H9 (cell line): ENCODE measurements at regions not wholly inside any gene's neighbourhood (a gene's known extent, or its start where the extent isn't known, plus 50 kb on each side); places are given as distances from the start of the nearest gene placed in this dataset.

Experiments
- DNase-seq: peaks from one replicate; pipeline ENCODE4 v3.0.0-alpha.2; 2017
- H2AFZ ChIP-seq: one replicate; pipeline ENCODE4 v1.6.1; 2013; ENCODE audit warnings: mild to moderate bottlenecking, low read length, control low read depth, moderate library complexity
- H2AK5ac ChIP-seq: 2 replicates; pipeline ENCODE4 v1.6.1; 2013; ENCODE audit warnings: low read length, control low read depth, mixed read lengths; ENCODE audit not compliant: insufficient read length
- H2BK120ac ChIP-seq: one replicate; pipeline ENCODE4 v1.6.1; 2013; ENCODE audit warnings: low read depth, mild to moderate bottlenecking, low read length, control low read depth, inconsistent platforms; ENCODE audit not compliant: poor library complexity, severe bottlenecking
- H2BK12ac ChIP-seq: 2 replicates; pipeline ENCODE4 v1.6.1; 2013; ENCODE audit warnings: low read length, control low read depth, mixed read lengths, low read depth; ENCODE audit not compliant: insufficient read length
- H2BK15ac ChIP-seq: 2 replicates; pipeline ENCODE4 v1.6.1; 2013; ENCODE audit warnings: low read depth, low read length, control low read depth
- H2BK20ac ChIP-seq: one replicate; pipeline ENCODE4 v1.6.1; 2013; ENCODE audit warnings: low read depth, mild to moderate bottlenecking, low read length, control low read depth, inconsistent platforms; ENCODE audit not compliant: poor library complexity, severe bottlenecking
- H2BK5ac ChIP-seq: 2 replicates; pipeline ENCODE4 v1.6.1; 2013; ENCODE audit warnings: low read length, control low read depth, mixed read lengths; ENCODE audit not compliant: insufficient read length
- H3K14ac ChIP-seq: 2 replicates; pipeline ENCODE4 v1.6.1; 2013; ENCODE audit warnings: low read length, control low read depth; ENCODE audit not compliant: insufficient read depth
- H3K18ac ChIP-seq: 2 replicates; pipeline ENCODE4 v1.6.1; 2013; ENCODE audit warnings: low read depth, mild to moderate bottlenecking, mixed read lengths, low read length, control low read depth; ENCODE audit not compliant: insufficient read length
- H3K23ac ChIP-seq: 2 replicates; pipeline ENCODE4 v1.6.1; 2013; ENCODE audit warnings: low read length, control low read depth, mixed read lengths, low read depth; ENCODE audit not compliant: insufficient read length
- H3K23me2 ChIP-seq: 2 replicates; pipeline ENCODE4 v1.6.1; 2013; ENCODE audit warnings: low read depth, mild to moderate bottlenecking, mixed read lengths, low read length, control low read depth; ENCODE audit not compliant: insufficient read length, poor library complexity, severe bottlenecking
- H3K27ac ChIP-seq: 2 replicates; pipeline ENCODE4 v1.5.1; 2013; ENCODE audit warnings: low read length, control low read depth, mixed read lengths, low read depth; ENCODE audit not compliant: insufficient read length
- H3K27me3 ChIP-seq: 2 replicates; pipeline ENCODE4 v1.6.1; 2013; ENCODE audit warnings: low read length, control low read depth, inconsistent platforms; ENCODE audit not compliant: insufficient read depth
- H3K4ac ChIP-seq: 2 replicates; pipeline ENCODE4 v1.6.1; 2013; ENCODE audit warnings: low read depth, mild to moderate bottlenecking, control low read depth, inconsistent platforms, low read length, moderate library complexity
- H3K4me1 ChIP-seq: 2 replicates; pipeline ENCODE4 v1.6.1; 2013; ENCODE audit warnings: low read length, control low read depth, inconsistent platforms; ENCODE audit not compliant: insufficient read depth
- H3K4me2 ChIP-seq: 2 replicates; pipeline ENCODE4 v1.6.1; 2013; ENCODE audit warnings: low read length, control low read depth, mixed read lengths; ENCODE audit not compliant: insufficient read length, insufficient read depth
- H3K56ac ChIP-seq: 2 replicates; pipeline ENCODE4 v1.6.1; 2013; ENCODE audit warnings: low read depth, mild to moderate bottlenecking, mixed read lengths, low read length, control low read depth; ENCODE audit not compliant: insufficient read length
- H3K79me1 ChIP-seq: 2 replicates; pipeline ENCODE4 v1.6.1; 2013; ENCODE audit warnings: low read depth, mild to moderate bottlenecking, moderate library complexity, low read length, control low read depth, inconsistent platforms; ENCODE audit not compliant: insufficient read depth, poor library complexity, severe bottlenecking
- H3K79me2 ChIP-seq: 2 replicates; pipeline ENCODE4 v1.6.1; 2013; ENCODE audit warnings: low read length, control low read depth, inconsistent platforms; ENCODE audit not compliant: insufficient read depth
- H3K9ac ChIP-seq: 2 replicates; pipeline ENCODE4 v1.6.1; 2013; ENCODE audit warnings: low read length, control low read depth, mixed read lengths; ENCODE audit not compliant: insufficient read length; ENCODE audit errors: extremely low read depth
- H3K9me3 ChIP-seq: one replicate; pipeline ENCODE4 v1.6.1; 2013; ENCODE audit warnings: low read depth, low read length, inconsistent platforms; ENCODE audit not compliant: control insufficient read depth
- H3T11ph ChIP-seq: one replicate; pipeline ENCODE4 v1.6.1; 2013; ENCODE audit warnings: mild to moderate bottlenecking, low read length, control low read depth, inconsistent platforms
- H4K20me1 ChIP-seq: one replicate; pipeline ENCODE4 v1.6.1; 2013; ENCODE audit not compliant: control insufficient read depth, insufficient read length, insufficient read depth
- H4K5ac ChIP-seq: 2 replicates; pipeline ENCODE4 v1.6.1; 2013; ENCODE audit warnings: low read depth, mild to moderate bottlenecking, mixed read lengths, low read length, control low read depth; ENCODE audit not compliant: insufficient read length
- H4K8ac ChIP-seq: replicated peaks from 2 replicates; pipeline ENCODE4 v1.6.1; 2013; ENCODE audit warnings: low read length, control low read depth, mixed read lengths, low read depth; ENCODE audit not compliant: insufficient read length
- H4K91ac ChIP-seq: 2 replicates; pipeline ENCODE4 v1.6.1; 2013; ENCODE audit warnings: low read depth, mild to moderate bottlenecking, moderate library complexity, mixed read lengths, low read length, control low read depth; ENCODE audit not compliant: insufficient read length
- H3K27ac Mint-ChIP-seq, 3 experiments: 2 replicates in 2 of 3; 3 replicates in 1 of 3; pipeline ENCODE4 v1.8.0; 2020 to 2021; ENCODE audit warnings: mixed read lengths in 3 of 3, mild to moderate bottlenecking in 1 of 3, moderate library complexity in 1 of 3
- H3K27me3 Mint-ChIP-seq: 2 replicates; pipeline ENCODE4 v1.8.0; 2021; ENCODE audit warnings: low read depth, mild to moderate bottlenecking, moderate library complexity, mixed read lengths
- H3K36me3 Mint-ChIP-seq, 3 experiments: 2 replicates in 2 of 3; 3 replicates in 1 of 3; pipeline ENCODE4 v1.8.0; 2020 to 2021; ENCODE audit warnings: low read depth in 3 of 3, mixed read lengths in 3 of 3; ENCODE audit not compliant: insufficient read depth in 1 of 3
- H3K4me1 Mint-ChIP-seq, 2 experiments: 2 replicates each; pipeline ENCODE4 v1.8.0; 2020; ENCODE audit warnings: mixed read lengths in 2 of 2
- H3K4me3 Mint-ChIP-seq, 2 experiments: 2 replicates in 1 of 2; 3 replicates in 1 of 2; pipeline ENCODE4 v1.8.0; 2020 to 2021; ENCODE audit warnings: mild to moderate bottlenecking in 2 of 2, mixed read lengths in 2 of 2, moderate library complexity in 1 of 2
- H3K9me3 Mint-ChIP-seq, 2 experiments: 2 replicates in 1 of 2; 3 replicates in 1 of 2; pipeline ENCODE4 v1.8.0; 2020; ENCODE audit warnings: mild to moderate bottlenecking in 2 of 2, mixed read lengths in 2 of 2, moderate library complexity in 1 of 2
- CTCF ChIP-seq: fragments of 200-600 bp; sonication (generic); conservative IDR thresholded peaks from 3 replicates; pipeline ENCODE4 v1.8.0; 2021; ENCODE audit warnings: antibody characterized with exemption, mild to moderate bottlenecking
- WGBS: extraction: QIAGEN DNeasy Blood & Tissue Kit; methylation state at CpG from one replicate; pipeline ENCODE4 v1.1.7; 2013; ENCODE audit warnings: missing lambda C conversion rate, low lambda C conversion rate, mixed read lengths; ENCODE audit not compliant: insufficient read length; ENCODE audit errors: extremely low coverage; 5-methylcytosine and 5-hydroxymethylcytosine counted together

- Histone ChIP-seq H3K27ac (no peak overlapping the region), H3K79me1 (no peaks in the 10 kb centered on the region), H2BK12ac (no peak overlapping the region), H4K8ac (no peak overlapping the region), H2BK20ac (no peak overlapping the region), H3T11ph (no peak overlapping the region), H3K79me2 (no peaks in the 10 kb centered on the region), H3K4me2 (no peak overlapping the region), H3K18ac (no peak overlapping the region), H3K4ac (no peak overlapping the region), H3K14ac (no peak overlapping the region), H3K9me3 (no peaks in the 10 kb centered on the region), H3K56ac (no peak overlapping the region), H2AK5ac (no peak overlapping the region), H4K5ac (no peak overlapping the region), H3K27me3 (no peaks in the 10 kb centered on the region), H4K20me1 (no peaks in the 10 kb centered on the region), H3K23ac (no peak overlapping the region), H2BK15ac (no peak overlapping the region), H2AFZ (no peak overlapping the region), H3K23me2 (no peaks in the 10 kb centered on the region), H2BK120ac (no peak overlapping the region), H3K4me1 (no peaks in the 10 kb centered on the region), H2BK5ac (no peak overlapping the region), H3K9ac (no peak overlapping the region), H4K91ac (no peak overlapping the region)
- DNase-seq, result no peak
- Mint-ChIP-seq H3K4me3 (no peak overlapping the region), H3K27me3 (no peaks in the 10 kb centered on the region), H3K27ac (no peak overlapping the region; a peak in 1 of 7 replicates), H3K4me1 (peaks cover 8 to 20% of the 10 kb centered on the region in 2 experiments), H3K9me3 (peaks cover 15 to 16% of the 10 kb centered on the region in 2 experiments), H3K36me3 (peaks cover 8 to 16% (median 12%) of the 10 kb centered on the region in 3 experiments)
- no CpG with 5 or more reads among the region's 6 CpGs for WGBS
- TF ChIP-seq CTCF, result no peak
Observed at GRCh38 chr4:185995665-185996064, 73.3 kb upstream of the TLR3 start.
